HG02798 (cell line): ENCODE measurements at regions not wholly inside any gene's neighbourhood (a gene's known extent, or its start where the extent isn't known, plus 50 kb on each side); places are given as distances from the start of the nearest gene placed in this dataset.

ENCODE experiments used
- ATAC-seq: cut with Tn5 transposase; IDR thresholded peaks from one replicate; pipeline ENCODE4 v1.9.1; 2021; ENCODE audit warnings: mild to moderate bottlenecking; ENCODE audit not compliant: unreplicated experiment, poor library complexity

DNA sequence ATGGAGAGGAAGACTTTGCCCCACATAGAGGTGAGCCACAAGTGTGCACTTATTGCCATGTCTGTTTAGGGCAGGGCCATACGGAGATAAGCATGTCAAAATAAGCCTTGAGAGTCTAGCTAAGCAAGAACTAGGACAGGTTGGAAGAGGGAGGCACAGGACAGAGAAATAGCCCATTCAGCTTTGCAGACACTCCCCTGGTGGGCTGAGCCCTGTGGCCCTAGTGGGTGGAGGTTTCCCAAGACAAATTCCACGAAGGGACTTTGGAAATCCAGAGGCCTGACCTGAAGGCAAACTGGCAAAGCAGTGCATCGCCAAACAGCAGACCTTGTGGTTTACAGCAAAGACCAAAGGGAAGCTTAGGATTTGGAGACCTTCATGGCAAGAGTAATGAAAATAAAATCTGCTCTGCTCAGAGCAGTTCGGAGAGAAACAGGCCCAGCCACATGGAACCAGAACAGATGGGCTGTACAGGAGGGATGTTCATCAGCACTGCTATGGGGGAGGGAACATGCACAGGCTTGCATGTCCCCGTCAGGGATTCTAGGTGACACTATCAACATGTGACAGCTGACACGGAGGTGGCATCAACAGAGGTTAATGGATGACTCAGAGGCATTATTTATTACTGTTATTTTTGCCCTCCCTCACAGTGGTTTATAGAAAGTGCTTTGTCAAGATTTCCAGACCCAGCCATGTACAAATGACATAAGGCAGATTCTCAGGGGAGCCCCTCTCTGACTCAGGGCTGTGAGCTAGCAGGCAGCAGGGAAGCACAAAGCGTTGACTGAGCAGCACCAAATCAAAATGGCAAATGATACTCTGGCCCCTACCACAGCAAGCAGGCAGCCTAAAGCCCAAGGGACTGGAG is 90.1 kb upstream of the IRF2BP2 start:
- ATAC-seq: peak; percentile 86

DNA sequence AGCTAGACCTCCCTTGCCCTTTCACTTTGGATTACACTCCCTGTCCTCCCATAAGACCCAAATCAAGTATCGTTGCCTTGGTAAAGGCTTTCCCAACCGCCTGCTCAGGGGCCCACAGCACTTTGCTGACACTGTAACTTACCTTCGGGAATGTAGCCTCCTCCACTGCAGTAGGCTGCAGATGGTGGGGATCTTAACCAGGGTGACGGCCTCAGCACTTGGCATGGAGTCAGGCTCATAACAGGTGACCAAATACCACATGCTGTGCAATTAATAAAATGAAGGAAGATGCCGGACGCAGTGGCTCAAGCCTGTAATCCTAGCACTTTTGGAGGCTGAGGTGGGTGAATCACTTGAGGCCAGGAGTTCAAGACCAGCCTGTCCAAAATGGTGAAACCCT is 88.7 kb upstream of the IRF2BP2 start:
- ATAC-seq: no peak

DNA sequence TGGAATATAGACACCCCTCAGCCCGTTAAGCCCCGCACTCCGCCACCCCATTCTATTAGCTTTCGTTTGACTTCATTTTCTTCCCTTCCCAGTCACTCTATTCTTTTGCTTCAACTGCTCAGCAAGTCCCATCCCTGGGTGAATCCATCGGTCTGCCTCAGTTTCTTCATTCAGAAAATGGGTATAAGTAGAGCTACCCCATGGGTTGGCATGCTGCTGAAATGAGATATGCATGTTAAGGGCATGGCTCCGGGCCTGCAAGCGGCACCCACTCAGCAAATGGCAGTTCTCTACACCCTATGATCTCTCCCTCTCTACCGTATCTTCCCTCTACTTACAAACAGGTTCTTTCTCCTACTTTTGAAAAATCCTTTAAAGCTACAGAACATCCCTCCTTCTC is 87.8 kb upstream of the IRF2BP2 start:
- no peak for ATAC-seq

GRCh38 chr1:234697015-234697414 is 87.0 kb upstream of the IRF2BP2 start:
- no peak for ATAC-seq

GRCh38 chr1:234696148-234696576 is 86.2 kb upstream of the IRF2BP2 start:
- peak; percentile 35 for ATAC-seq

- ATAC-seq: no peak
Measured at GRCh38 chr1:234694661-234695060, 84.7 kb upstream of the IRF2BP2 start.

GRCh38 chr1:234692966-234693580 is 83.1 kb upstream of the IRF2BP2 start:
- ATAC-seq: no peak

GRCh38 chr1:234691567-234691966 is 81.6 kb upstream of the IRF2BP2 start:
- no peak for ATAC-seq

DNA sequence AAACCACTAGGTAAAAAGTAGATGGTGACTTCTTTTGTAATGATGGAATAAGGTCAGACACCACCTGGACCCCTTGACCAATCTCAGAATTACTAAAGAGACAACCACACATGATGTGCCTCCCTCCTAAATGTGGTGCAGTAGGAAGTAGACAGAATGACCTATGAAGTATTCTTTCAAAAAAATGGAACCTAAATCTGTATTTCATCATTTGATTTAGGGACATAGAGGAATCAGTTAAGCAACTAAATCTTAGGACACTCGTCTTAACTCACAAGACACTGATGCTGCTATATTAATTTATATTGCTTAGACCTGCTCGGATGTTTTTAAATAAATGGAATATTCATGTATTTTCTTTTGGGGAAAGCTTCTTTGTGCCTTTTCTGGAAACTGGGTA is 80.9 kb upstream of the IRF2BP2 start:
- ATAC-seq: no peak

GRCh38 chr1:234689236-234689635 is 79.3 kb upstream of the IRF2BP2 start:
- no peak for ATAC-seq

DNA sequence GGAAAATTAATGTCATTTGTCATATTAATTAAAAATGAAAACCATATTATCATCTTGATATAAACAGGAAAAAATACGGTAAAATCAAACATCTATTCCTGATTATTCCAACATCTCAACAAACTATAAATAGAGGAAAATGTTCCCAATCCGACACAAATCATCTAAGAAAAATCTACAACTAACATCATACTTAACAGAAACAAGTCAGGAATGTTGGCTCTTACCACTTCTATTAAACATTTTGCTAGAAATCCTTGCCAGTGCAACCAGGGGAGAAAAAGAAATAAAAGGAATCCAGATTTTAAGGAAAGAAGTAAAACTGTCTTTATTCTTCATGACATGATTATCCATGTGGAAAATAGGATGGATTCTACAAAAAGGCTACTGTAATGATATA is 77.0 kb upstream of the IRF2BP2 start:
- ATAC-seq: no peak

GRCh38 chr1:234686035-234686434 is 76.1 kb upstream of the IRF2BP2 start:
- no peak for ATAC-seq

- ATAC-seq: no peak
Measured at GRCh38 chr1:234684856-234685255, 74.9 kb upstream of the IRF2BP2 start.

DNA sequence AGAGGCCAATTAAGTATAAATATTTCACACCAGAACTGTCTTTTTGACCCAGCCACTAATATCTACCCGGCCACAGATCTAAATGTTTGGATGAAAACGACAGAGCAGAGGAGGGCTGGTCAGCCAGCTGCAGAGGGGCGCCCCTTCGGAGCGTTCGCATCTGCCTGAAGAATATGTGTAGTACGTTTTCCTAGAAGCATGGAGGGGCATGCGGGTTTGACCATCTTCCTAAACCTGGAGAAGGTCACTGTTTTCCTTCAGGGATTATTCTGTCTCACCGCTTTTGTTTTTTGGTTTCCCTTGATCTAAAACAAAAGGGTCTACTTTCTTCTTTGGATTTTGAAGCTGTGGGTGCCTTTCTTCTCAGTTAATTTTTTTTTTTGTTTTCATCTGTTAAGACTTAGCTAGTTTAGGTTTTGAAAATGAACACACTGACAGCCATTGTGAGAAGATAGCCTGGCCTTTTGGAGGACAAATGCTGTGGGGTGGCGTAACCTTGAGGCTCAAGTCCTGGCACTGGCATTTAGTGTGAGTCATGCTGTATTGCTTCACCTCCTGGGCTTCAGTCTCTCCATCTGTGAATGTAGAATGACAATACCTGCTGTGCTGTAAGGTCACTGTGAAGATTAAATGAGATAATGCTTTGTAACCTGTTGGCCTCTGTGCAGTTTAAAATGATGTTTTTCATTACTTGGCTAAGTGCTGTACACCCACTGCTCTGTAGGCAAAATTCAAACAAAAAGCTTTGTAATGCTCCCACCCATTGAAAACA is 74.1 kb upstream of the IRF2BP2 start:
- no peak for ATAC-seq

- no peak for ATAC-seq
Measured at GRCh38 chr1:234683127-234683860, 73.3 kb upstream of the IRF2BP2 start.

DNA sequence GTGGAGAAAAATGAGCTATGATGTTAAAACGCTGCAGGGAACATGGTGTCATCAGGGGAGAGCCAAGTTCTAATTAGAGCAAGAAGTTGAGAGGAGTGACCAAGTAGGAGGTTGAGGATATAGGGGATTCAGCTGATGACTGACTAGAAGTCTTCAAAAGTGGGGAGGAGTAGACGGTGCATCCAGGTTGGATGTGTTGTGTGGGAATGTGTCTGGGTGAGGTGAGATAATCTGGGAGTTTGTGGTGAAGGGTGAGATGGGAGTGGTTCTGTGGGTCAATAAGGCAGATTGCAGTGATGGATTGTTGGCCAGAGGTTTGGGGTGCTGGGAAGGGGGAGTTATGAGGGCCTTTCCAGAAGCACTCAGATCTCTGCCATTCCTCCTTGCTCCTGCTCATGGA is 72.0 kb upstream of the IRF2BP2 start:
- no peak for ATAC-seq

DNA sequence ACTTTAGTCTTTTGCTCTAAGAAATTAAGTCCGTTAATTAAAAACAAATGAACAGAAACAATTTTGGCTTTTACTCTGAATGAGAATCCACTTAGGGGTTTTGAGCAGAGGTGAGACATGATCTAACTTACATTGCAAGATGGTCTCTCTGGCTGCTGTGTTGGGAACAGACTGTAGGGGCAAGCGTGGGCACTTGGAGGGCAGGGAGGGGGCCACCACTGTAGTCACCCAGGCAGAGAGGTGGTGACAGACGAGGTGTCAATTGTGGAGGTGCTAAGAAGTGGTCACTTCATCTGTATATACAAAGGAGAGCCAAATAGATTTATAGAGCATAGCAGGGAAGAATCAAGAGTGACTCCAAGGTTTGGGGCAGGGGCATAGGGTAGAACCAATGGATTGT is 71.1 kb upstream of the IRF2BP2 start:
- ATAC-seq: no peak

DNA sequence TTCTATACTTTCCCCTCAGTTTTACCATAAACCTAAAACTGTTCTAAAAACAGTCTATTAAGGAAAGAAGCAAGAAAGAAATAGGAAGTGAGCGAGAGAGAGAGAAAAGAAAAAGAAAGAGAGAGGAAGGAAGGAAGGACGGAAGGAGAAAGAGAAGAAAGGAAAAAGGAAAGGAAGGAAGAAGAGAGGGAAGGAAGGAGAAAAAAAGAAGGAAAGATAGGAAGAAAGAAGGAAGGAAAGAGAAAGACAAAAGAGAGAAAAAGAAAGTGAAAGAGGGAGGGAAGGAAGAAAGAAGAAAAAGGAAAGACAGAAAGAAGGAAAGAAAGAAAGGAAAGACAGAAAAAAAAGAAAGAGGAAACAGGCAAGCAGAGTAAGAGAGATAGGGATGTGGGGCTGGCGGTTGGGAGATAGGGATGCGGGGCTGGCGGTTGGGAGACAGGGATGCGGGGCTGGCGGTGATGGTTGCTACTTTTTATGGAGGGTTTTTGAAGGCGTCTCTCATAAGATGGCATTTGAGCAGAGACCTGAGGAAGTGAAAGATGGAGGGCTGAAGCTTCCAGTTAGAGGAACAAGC is 70.4 kb upstream of the IRF2BP2 start:
- ATAC-seq: no peak

DNA sequence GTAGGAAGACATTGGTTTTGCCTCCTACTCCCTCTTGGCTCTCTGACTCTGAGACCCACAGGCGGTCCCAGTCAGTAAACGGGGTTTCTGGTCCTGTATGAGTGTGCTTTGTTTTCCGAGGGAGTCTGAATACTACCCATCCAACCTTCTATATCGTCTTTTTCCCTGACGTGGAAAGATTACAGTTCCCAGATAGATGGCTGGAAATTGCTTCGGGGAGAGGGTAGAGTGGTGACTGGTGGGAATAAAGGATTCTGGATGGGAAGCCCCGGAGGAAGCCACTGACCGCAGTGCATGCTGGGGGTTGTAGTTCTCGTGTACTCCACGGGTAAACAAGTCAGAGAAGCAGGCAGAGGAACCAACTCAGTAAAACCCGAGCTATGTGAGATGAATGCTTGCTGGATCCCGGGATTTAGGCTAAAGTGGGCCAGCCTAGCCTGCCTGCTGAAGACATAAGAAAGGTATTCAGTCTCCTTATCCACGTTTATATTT is 66.2 kb upstream of the IRF2BP2 start:
- peak; percentile 87 for ATAC-seq

GRCh38 chr1:234675572-234675971 is 65.6 kb upstream of the IRF2BP2 start:
- no peak for ATAC-seq
